Chondrocyte (in vitro differentiated cells): ENCODE measurements at regions not wholly inside any gene's neighbourhood (a gene's known extent, or its start where the extent isn't known, plus 50 kb on each side); places are given as distances from the start of the nearest gene placed in this dataset.
A peak's percentile ranks its signal among the peaks of the same experiment; 100 is the strongest.

Experiments
- DNase-seq: peaks from one replicate; pipeline ENCODE4 v3.0.0; 2021; ENCODE audit warnings: mixed read lengths, low spot score
- H3K27ac Mint-ChIP-seq: one replicate; pipeline ENCODE4 v1.8.0; 2021; ENCODE audit warnings: mild to moderate bottlenecking, moderate library complexity, mixed read lengths; ENCODE audit not compliant: unreplicated experiment
- H3K27me3 Mint-ChIP-seq: 2 replicates; pipeline ENCODE4 v1.8.0; 2021; ENCODE audit warnings: low read depth, mixed read lengths
- H3K36me3 Mint-ChIP-seq: 2 replicates; pipeline ENCODE4 v1.8.0; 2021; ENCODE audit warnings: low read depth, mixed read lengths
- H3K4me1 Mint-ChIP-seq: 2 replicates; pipeline ENCODE4 v1.8.0; 2021; ENCODE audit warnings: low read depth, mild to moderate bottlenecking, mixed read lengths
- H3K4me3 Mint-ChIP-seq: one replicate; pipeline ENCODE4 v1.8.0; 2021; ENCODE audit warnings: mild to moderate bottlenecking, moderate library complexity, mixed read lengths; ENCODE audit not compliant: unreplicated experiment
- H3K9me3 Mint-ChIP-seq: 2 replicates; pipeline ENCODE4 v1.8.0; 2021; ENCODE audit warnings: low read depth, mixed read lengths
- TF ChIP-seq, protein P1 (sequence below): fragments of 200-600 bp; sonication (generic); IDR thresholded peaks from 2 replicates; pipeline ENCODE4 v1.5.0; 2021; ENCODE audit warnings: antibody characterized with exemption, mild to moderate bottlenecking, moderate library complexity

DNA sequence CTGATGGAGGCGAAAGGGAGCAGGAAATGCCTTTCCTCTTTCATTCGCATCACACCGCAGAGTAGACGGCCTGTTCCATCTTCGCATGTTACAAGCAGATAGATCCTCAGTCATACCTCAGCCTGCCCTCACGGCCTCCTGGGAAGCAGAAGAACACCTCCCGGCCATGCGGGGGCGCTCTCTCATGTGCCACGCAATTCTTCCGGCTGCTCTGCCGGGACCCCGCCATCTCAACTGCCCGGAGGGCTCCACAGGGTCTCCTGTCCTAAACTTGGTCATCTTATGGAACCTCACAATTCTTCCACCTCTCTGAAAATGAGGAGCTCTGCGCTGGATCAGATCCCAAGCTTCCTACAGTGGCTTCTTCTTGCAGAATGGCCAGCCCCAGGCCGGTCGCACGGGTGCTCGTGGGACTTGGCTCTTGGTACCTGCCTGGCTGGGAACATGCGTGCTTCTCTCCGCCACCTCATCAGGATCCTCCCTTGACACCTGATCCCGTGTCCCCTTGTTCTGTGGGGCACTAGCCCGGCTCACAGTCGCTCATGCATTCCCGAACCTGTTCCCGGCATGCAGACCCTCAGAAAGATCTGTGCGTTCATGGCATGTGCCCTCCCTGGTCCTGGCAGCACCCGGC is 262.8 kb upstream of the SHH start:
- Mint-ChIP-seq H3K27ac (no peak overlapping the region), H3K4me3 (no peak overlapping the region), H3K36me3 (no peaks in the 10 kb centered on the region), H3K4me1 (no peaks in the 10 kb centered on the region), H3K9me3 (peaks cover 13% of the 10 kb centered on the region), H3K27me3 (peaks cover 10% of the 10 kb centered on the region)
- TF ChIP-seq, protein P1, sequence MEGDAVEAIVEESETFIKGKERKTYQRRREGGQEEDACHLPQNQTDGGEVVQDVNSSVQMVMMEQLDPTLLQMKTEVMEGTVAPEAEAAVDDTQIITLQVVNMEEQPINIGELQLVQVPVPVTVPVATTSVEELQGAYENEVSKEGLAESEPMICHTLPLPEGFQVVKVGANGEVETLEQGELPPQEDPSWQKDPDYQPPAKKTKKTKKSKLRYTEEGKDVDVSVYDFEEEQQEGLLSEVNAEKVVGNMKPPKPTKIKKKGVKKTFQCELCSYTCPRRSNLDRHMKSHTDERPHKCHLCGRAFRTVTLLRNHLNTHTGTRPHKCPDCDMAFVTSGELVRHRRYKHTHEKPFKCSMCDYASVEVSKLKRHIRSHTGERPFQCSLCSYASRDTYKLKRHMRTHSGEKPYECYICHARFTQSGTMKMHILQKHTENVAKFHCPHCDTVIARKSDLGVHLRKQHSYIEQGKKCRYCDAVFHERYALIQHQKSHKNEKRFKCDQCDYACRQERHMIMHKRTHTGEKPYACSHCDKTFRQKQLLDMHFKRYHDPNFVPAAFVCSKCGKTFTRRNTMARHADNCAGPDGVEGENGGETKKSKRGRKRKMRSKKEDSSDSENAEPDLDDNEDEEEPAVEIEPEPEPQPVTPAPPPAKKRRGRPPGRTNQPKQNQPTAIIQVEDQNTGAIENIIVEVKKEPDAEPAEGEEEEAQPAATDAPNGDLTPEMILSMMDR, result no peak
- DNase-seq, result peak; percentile 87

DNA sequence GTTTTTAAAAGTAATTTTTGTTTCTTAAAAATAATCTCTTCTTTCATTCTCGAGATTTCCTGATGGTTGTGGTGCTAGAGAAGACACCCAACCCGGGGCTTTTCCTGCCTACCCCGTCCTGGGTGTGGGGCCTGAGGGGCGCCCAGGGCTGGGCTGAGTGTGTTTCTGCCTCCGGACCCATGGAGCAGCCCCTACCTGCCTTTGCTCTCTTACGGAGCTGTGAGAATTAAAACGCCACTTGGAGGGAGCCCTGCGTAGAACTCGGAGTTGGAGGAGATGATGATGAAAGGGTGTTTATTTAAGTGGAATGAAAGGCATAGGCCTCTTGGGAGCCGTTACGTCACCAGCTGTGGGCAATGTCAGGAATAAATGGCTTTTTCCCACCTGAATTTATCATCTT is 261.8 kb upstream of the SHH start:
- H3K9me3 Mint-ChIP-seq, result peaks cover 13% of the 10 kb centered on the region

DNA sequence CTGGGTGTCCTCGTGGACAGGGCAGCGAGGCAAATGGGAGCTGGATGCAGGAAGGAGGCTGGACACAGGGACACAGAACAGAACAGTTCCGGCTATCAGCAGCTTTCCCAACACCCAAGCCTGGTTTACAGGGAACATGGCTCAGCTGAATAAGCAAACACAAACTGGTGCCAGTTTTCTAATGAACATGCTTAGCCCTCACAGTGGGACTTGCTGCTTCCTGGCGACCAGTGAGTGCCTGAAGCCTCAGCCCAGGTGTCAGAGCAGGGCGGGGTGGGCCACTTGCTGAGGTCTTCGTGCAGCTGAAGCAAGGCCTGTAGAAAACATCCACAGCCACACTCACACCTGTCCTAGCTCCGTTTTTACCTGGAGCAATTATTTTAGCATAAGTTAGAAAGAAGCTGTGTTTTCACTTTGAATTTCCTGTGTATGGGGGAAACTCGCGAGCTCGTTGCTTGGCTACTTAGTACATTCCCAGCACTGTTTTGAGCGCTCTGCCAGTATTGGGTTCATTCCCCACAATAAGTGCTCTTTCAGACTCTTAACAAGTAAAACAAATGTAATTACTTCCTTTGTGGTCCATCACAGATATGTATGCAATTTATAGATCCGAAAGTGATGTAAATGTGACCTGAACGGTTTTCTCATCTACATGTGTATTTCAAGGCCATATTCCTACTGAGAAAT is 261.2 kb upstream of the SHH start:
- H3K4me3 Mint-ChIP-seq, result no peak overlapping the region
- no peaks in the 10 kb centered on the region for H3K4me1 Mint-ChIP-seq
- DNase-seq, result no peak
- H3K27me3 Mint-ChIP-seq, result peaks cover 15% of the 10 kb centered on the region
- H3K9me3 Mint-ChIP-seq, result peaks cover 13% of the 10 kb centered on the region
- TF ChIP-seq, protein P1, result no peak
- no peaks in the 10 kb centered on the region for H3K36me3 Mint-ChIP-seq
- no peak overlapping the region for H3K27ac Mint-ChIP-seq

More for the DNA sequence above, 261.8 kb upstream of the SHH start:
- no peaks in the 10 kb centered on the region for H3K4me1 Mint-ChIP-seq
- peaks cover 15% of the 10 kb centered on the region for H3K27me3 Mint-ChIP-seq
- DNase-seq, result peak; percentile 36
- H3K4me3 Mint-ChIP-seq, result no peak overlapping the region
- no peak overlapping the region for H3K27ac Mint-ChIP-seq
- H3K36me3 Mint-ChIP-seq, result no peaks in the 10 kb centered on the region
- TF ChIP-seq, protein P1, result no peak

DNA sequence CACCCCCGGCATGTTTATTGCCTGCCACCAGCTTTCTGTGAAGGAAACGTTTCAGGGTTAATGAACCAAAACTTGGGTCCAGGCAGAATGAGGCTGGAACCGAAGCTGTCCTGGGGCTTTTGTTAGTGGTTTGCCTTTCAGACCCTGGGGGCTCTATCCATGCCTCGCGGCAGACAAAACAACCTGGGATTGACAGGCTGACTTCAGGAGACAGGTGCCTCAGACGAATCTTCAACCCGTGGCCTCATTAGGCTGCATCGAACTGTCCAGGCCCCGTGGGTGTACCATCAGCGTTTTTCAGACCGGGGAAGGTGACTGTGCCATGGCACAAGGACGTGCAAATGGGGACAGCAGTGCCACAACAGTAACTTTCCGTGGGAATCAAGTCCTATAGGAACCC is 259.3 kb upstream of the SHH start:
- no peaks in the 10 kb centered on the region for H3K4me1 Mint-ChIP-seq
- H3K36me3 Mint-ChIP-seq, result no peaks in the 10 kb centered on the region
- peaks cover 15% of the 10 kb centered on the region for H3K9me3 Mint-ChIP-seq
- peaks cover 17% of the 10 kb centered on the region for H3K27me3 Mint-ChIP-seq
- H3K4me3 Mint-ChIP-seq, result no peak overlapping the region
- TF ChIP-seq, protein P1, result no peak
- DNase-seq, result no peak
- no peak overlapping the region for H3K27ac Mint-ChIP-seq

DNA sequence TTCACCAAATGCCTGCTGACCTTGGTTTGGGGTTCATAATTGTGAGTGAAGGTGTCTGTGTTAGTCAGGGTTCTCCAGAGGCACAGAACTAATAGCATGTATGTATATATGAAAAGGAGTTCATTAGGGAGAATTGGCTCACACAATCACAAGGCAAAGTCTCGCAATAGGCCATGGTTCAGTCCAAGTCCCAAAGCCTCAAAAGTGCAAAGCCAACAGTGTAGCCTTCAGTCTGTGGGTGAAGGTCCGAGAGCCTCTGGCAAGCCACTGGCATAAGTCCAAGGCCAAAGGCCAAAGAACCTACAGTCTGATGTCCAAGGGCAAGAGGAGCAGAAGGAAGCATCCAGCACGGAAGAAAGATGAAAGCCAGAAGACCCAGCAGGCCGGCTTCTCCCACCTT is 257.6 kb upstream of the SHH start:
- Mint-ChIP-seq H3K4me3 (no peak overlapping the region), H3K9me3 (peaks cover 9% of the 10 kb centered on the region), H3K36me3 (no peaks in the 10 kb centered on the region), H3K27me3 (peaks cover 17% of the 10 kb centered on the region), H3K27ac (no peak overlapping the region), H3K4me1 (peaks cover 7% of the 10 kb centered on the region)
- DNase-seq, result no peak
- TF ChIP-seq, protein P1, result no peak
